Body of pancreas (tissue), 4 donors: ENCODE measurements at regions not wholly inside any gene's neighbourhood (a gene's known extent, or its start where the extent isn't known, plus 50 kb on each side); places are given as distances from the start of the nearest gene placed in this dataset.

Source experiments
- POLR2A ChIP-seq, 3 donors: fragments of 450-650 bp; IDR thresholded peaks; one replicate each; pipeline ENCODE4 v1.6.1; 2016; ENCODE audit warnings: antibody characterized with exemption in 3 of 3, mild to moderate bottlenecking in 2 of 3
- TF ChIP-seq, protein P1 (sequence below), 7 experiments: fragments of 450-650 bp in 4 of 7; fragments of 200-600 bp in 3 of 7; sonication (generic) in 3 of 7; IDR thresholded peaks; one replicate each; pipeline ENCODE4 v1.5.1; 2016 to 2019; ENCODE audit warnings: antibody characterized with exemption in 7 of 7

- TF ChIP-seq, protein P1, sequence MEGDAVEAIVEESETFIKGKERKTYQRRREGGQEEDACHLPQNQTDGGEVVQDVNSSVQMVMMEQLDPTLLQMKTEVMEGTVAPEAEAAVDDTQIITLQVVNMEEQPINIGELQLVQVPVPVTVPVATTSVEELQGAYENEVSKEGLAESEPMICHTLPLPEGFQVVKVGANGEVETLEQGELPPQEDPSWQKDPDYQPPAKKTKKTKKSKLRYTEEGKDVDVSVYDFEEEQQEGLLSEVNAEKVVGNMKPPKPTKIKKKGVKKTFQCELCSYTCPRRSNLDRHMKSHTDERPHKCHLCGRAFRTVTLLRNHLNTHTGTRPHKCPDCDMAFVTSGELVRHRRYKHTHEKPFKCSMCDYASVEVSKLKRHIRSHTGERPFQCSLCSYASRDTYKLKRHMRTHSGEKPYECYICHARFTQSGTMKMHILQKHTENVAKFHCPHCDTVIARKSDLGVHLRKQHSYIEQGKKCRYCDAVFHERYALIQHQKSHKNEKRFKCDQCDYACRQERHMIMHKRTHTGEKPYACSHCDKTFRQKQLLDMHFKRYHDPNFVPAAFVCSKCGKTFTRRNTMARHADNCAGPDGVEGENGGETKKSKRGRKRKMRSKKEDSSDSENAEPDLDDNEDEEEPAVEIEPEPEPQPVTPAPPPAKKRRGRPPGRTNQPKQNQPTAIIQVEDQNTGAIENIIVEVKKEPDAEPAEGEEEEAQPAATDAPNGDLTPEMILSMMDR (IDR thresholded peaks at IDR 0.05), result no peak
- TF ChIP-seq POLR2A (IDR thresholded peaks at IDR 0.05), result no peak
Observed at GRCh38 chr5:125452991-125453390, 706.6 kb upstream of the ZNF608 start.
